GM23338 (cell line): ENCODE measurements at regions not wholly inside any gene's neighbourhood (a gene's known extent, or its start where the extent isn't known, plus 50 kb on each side); places are given as distances from the start of the nearest gene placed in this dataset.

Experiments
- ATAC-seq: fragments of 200-7000 bp; cut with Tn5 transposase; 3 replicates; pipeline ENCODE4 v1.9.1; 2020
- DNase-seq: peaks from one replicate; pipeline ENCODE4 v3.0.0-alpha.2; 2015; ENCODE audit warnings: low spot score
- H2AFZ ChIP-seq: fragments of 200-600 bp; sonication (generic); 2 replicates; pipeline ENCODE4 v1.8.0; 2016; ENCODE audit warnings: antibody characterized with exemption, mild to moderate bottlenecking, moderate library complexity
- H3F3A ChIP-seq: fragments of 200-600 bp; sonication (generic); replicated peaks from 2 replicates; pipeline ENCODE4 v1.8.0; 2017; ENCODE audit warnings: antibody characterized with exemption, mixed run types, low read depth
- H3K27ac ChIP-seq: fragments of 200-600 bp; sonication (generic); 2 replicates; pipeline ENCODE4 v1.6.1; 2016; ENCODE audit warnings: low read depth
- H3K27me3 ChIP-seq: fragments of 200-600 bp; sonication (generic); 2 replicates; pipeline ENCODE4 v1.8.0; 2016; ENCODE audit warnings: mild to moderate bottlenecking, mixed run types, moderate library complexity; ENCODE audit not compliant: insufficient read depth
- H3K36me3 ChIP-seq: fragments of 200-600 bp; sonication (generic); 2 replicates; pipeline ENCODE4 v1.8.0; 2016; ENCODE audit warnings: mild to moderate bottlenecking; ENCODE audit not compliant: insufficient read depth
- H3K4me1 ChIP-seq: fragments of 200-600 bp; sonication (generic); 2 replicates; pipeline ENCODE4 v1.8.0; 2016; ENCODE audit warnings: mild to moderate bottlenecking, moderate library complexity; ENCODE audit not compliant: insufficient read depth
- H3K4me2 ChIP-seq: fragments of 200-600 bp; sonication (generic); 2 replicates; pipeline ENCODE4 v1.7.1; 2017; ENCODE audit warnings: mixed run types
- H3K4me3 ChIP-seq: fragments of 200-600 bp; sonication (generic); 2 replicates; pipeline ENCODE4 v1.6.1; 2016; ENCODE audit warnings: mixed run types
- H3K79me2 ChIP-seq: fragments of 200-600 bp; sonication (generic); replicated peaks from 2 replicates; pipeline ENCODE4 v1.8.0; 2017; ENCODE audit warnings: mild to moderate bottlenecking; ENCODE audit not compliant: insufficient read depth
- H3K9me2 ChIP-seq: fragments of 200-600 bp; sonication (generic); 2 replicates; pipeline ENCODE4 v1.8.0; 2017; ENCODE audit not compliant: insufficient read depth
- H4K20me1 ChIP-seq: fragments of 200-600 bp; sonication (generic); replicated peaks from 2 replicates; pipeline ENCODE4 v1.8.0; 2017; ENCODE audit warnings: mild to moderate bottlenecking; ENCODE audit not compliant: insufficient read depth
- H3K27ac Mint-ChIP-seq: 2 replicates; pipeline ENCODE4 v1.8.0; 2020; ENCODE audit warnings: inconsistent platforms, mild to moderate bottlenecking, moderate library complexity, mixed read lengths
- H3K27me3 Mint-ChIP-seq: 3 replicates; pipeline ENCODE4 v1.8.0; 2022; ENCODE audit warnings: low read depth, mild to moderate bottlenecking, moderate library complexity, mixed read lengths, inconsistent platforms; ENCODE audit not compliant: insufficient read depth, poor library complexity
- H3K36me3 Mint-ChIP-seq: 3 replicates; pipeline ENCODE4 v1.8.0; 2021; ENCODE audit warnings: low read depth, mild to moderate bottlenecking, inconsistent platforms, moderate library complexity, mixed read lengths
- H3K4me1 Mint-ChIP-seq: 3 replicates; pipeline ENCODE4 v1.8.0; 2020; ENCODE audit warnings: mild to moderate bottlenecking, inconsistent platforms, mixed read lengths
- H3K4me3 Mint-ChIP-seq: 3 replicates; pipeline ENCODE4 v1.8.0; 2021; ENCODE audit warnings: moderate library complexity, mild to moderate bottlenecking, inconsistent platforms, mixed read lengths
- H3K9me3 Mint-ChIP-seq: 3 replicates; pipeline ENCODE4 v1.8.0; 2020; ENCODE audit warnings: moderate library complexity, mild to moderate bottlenecking, inconsistent platforms, mixed read lengths
- CREB1 ChIP-seq: fragments of 250-450 bp; sonication (Bioruptor Pico); IDR thresholded peaks from 2 replicates; pipeline ENCODE4 v1.5.0; 2020; ENCODE audit warnings: low read depth, mild to moderate bottlenecking, moderate library complexity
- CTCF ChIP-seq, 2 experiments: fragments of 200-600 bp in 1 of 2; sonication (generic) in 1 of 2; conservative IDR thresholded peaks; 2 replicates each; pipeline versions ENCODE4 v1.5.1 to v1.6.1; 2016 to 2017; ENCODE audit warnings: antibody characterized with exemption in 2 of 2, low read depth in 2 of 2, mild to moderate bottlenecking in 2 of 2, moderate library complexity in 1 of 2
- ETS1 ChIP-seq: IDR thresholded peaks from 2 replicates; pipeline ENCODE4 v1.6.1; 2016; ENCODE audit warnings: antibody characterized with exemption
- EZH2 ChIP-seq: fragments of 200-600 bp; sonication (generic); IDR thresholded peaks from one replicate; pipeline ENCODE4 v1.8.0; 2017; ENCODE audit warnings: antibody characterized with exemption, mild to moderate bottlenecking, low read depth; ENCODE audit not compliant: unreplicated experiment
- EZH2phosphoT487 ChIP-seq: fragments of 200-600 bp; sonication (generic); IDR thresholded peaks from one replicate; pipeline ENCODE4 v1.8.1; 2018; ENCODE audit warnings: antibody characterized with exemption; ENCODE audit not compliant: unreplicated experiment
- JUNB ChIP-seq: IDR thresholded peaks from one replicate; pipeline ENCODE4 v1.6.1; 2016; ENCODE audit warnings: antibody characterized with exemption; ENCODE audit not compliant: unreplicated experiment
- NANOG ChIP-seq: IDR thresholded peaks from 2 replicates; pipeline ENCODE4 v1.6.1; 2016; ENCODE audit warnings: antibody characterized with exemption, borderline replicate concordance
- POLR2AphosphoS5 ChIP-seq: IDR thresholded peaks from 2 replicates; pipeline ENCODE4 v1.6.1; 2016; ENCODE audit warnings: antibody characterized with exemption, low read depth
- STAT1 ChIP-seq: IDR thresholded peaks from one replicate; pipeline ENCODE4 v1.6.1; 2016; ENCODE audit warnings: antibody characterized with exemption; ENCODE audit not compliant: unreplicated experiment
- ZNF114 ChIP-seq: fragments of 250-450 bp; sonication (Bioruptor Pico); IDR thresholded peaks from 2 replicates; pipeline ENCODE4 v1.5.0; 2020; ENCODE audit warnings: mild to moderate bottlenecking, moderate library complexity
- ZNF331 ChIP-seq: fragments of 250-450 bp; sonication (Bioruptor Pico); IDR thresholded peaks from 2 replicates; pipeline ENCODE4 v1.5.0; 2020; ENCODE audit warnings: low read depth, mild to moderate bottlenecking, moderate library complexity
- ZNF462 ChIP-seq: fragments of 250-450 bp; sonication (Bioruptor Pico); IDR thresholded peaks from 2 replicates; pipeline ENCODE4 v1.5.0; 2020; ENCODE audit warnings: mild to moderate bottlenecking, moderate library complexity
- TF ChIP-seq, protein P1 (sequence below): IDR thresholded peaks from one replicate; pipeline ENCODE4 v1.6.1; 2018; ENCODE audit warnings: antibody characterized with exemption; ENCODE audit not compliant: unreplicated experiment

DNA sequence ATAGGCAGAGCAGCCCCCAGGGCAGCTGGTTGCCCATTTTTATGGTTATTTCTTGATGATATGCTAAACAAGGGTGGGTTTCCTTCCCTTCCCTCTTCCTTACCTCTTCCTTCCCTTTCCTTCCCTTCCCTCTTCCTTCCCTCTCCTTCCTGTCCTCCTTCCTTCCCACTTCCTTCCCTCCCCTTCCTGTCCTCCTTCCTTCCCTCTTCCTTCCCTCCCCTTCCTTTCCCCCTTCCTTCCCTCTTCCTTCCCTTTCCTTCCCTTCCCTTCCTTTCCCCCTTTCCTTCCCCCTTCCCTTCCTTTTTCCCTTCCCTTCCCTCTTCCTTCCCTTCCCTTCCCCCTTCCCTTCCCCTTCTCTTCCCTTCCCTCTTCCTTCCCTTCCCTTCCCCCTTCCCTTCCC lies 87.7 kb downstream of the MAP1LC3B2 start:
- no peak for ATAC-seq
- Histone ChIP-seq H3K79me2 (no peaks in the 10 kb centered on the region), H4K20me1 (no peaks in the 10 kb centered on the region), H3K4me3 (no peak overlapping the region), H3K4me2 (no peak overlapping the region), H3K36me3 (no peaks in the 10 kb centered on the region), H3K4me1 (peaks cover 10% of the 10 kb centered on the region), H3F3A (no peaks in the 10 kb centered on the region), H2AFZ (no peak overlapping the region), H3K27ac (no peak overlapping the region), H3K9me2 (no peaks in the 10 kb centered on the region), H3K27me3 (no peaks in the 10 kb centered on the region)
- H3K36me3 Mint-ChIP-seq = no peaks in the 10 kb centered on the region
- H3K4me1 Mint-ChIP-seq = peaks cover 24% of the 10 kb centered on the region
- DNase-seq = no peak
- H3K27me3 Mint-ChIP-seq = peaks cover 5% of the 10 kb centered on the region
- no peak for TF ChIP-seq ZNF114
- TF ChIP-seq NANOG = no peak
- no peak for TF ChIP-seq CREB1 (CRISPR knock-in tag)
- no peak for TF ChIP-seq EZH2
- no peak for TF ChIP-seq POLR2AphosphoS5
- no peak for TF ChIP-seq JUNB
- no peak for TF ChIP-seq ZNF462 (CRISPR knock-in tag)
- TF ChIP-seq EZH2phosphoT487 = no peak
- TF ChIP-seq, protein P1, sequence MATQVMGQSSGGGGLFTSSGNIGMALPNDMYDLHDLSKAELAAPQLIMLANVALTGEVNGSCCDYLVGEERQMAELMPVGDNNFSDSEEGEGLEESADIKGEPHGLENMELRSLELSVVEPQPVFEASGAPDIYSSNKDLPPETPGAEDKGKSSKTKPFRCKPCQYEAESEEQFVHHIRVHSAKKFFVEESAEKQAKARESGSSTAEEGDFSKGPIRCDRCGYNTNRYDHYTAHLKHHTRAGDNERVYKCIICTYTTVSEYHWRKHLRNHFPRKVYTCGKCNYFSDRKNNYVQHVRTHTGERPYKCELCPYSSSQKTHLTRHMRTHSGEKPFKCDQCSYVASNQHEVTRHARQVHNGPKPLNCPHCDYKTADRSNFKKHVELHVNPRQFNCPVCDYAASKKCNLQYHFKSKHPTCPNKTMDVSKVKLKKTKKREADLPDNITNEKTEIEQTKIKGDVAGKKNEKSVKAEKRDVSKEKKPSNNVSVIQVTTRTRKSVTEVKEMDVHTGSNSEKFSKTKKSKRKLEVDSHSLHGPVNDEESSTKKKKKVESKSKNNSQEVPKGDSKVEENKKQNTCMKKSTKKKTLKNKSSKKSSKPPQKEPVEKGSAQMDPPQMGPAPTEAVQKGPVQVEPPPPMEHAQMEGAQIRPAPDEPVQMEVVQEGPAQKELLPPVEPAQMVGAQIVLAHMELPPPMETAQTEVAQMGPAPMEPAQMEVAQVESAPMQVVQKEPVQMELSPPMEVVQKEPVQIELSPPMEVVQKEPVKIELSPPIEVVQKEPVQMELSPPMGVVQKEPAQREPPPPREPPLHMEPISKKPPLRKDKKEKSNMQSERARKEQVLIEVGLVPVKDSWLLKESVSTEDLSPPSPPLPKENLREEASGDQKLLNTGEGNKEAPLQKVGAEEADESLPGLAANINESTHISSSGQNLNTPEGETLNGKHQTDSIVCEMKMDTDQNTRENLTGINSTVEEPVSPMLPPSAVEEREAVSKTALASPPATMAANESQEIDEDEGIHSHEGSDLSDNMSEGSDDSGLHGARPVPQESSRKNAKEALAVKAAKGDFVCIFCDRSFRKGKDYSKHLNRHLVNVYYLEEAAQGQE = no peak
- no peak for TF ChIP-seq CTCF (conservative IDR thresholded peaks at IDR 0.05; ENCODE audit: low read depth in 2 of 2)
- no peak for TF ChIP-seq STAT1
- TF ChIP-seq ETS1 = no peak
- no peak for TF ChIP-seq ZNF331
- H3K9me3 Mint-ChIP-seq = peaks cover 3% of the 10 kb centered on the region; the same call in 2 of the 3 replicates
- no peak overlapping the region for H3K4me3 Mint-ChIP-seq
- no peak overlapping the region for H3K27ac Mint-ChIP-seq
